GM19324 (cell line): ENCODE measurements at regions not wholly inside any gene's neighbourhood (a gene's known extent, or its start where the extent isn't known, plus 50 kb on each side); places are given as distances from the start of the nearest gene placed in this dataset.

ENCODE experiments used
- ATAC-seq: cut with Tn5 transposase; IDR thresholded peaks from one replicate; pipeline ENCODE4 v1.9.1; 2021; ENCODE audit warnings: mild to moderate bottlenecking, moderate library complexity; ENCODE audit not compliant: unreplicated experiment, low FRiP score

- no peak for ATAC-seq
Measured at GRCh38 chr10:94085766-94086437, 92.2 kb downstream of the PLCE1 start.

GRCh38 chr10:94088926-94089381 lies 95.2 kb downstream of the PLCE1 start:
- ATAC-seq = no peak

GRCh38 chr10:94091649-94092048 lies 97.9 kb downstream of the PLCE1 start:
- no peak for ATAC-seq

- ATAC-seq = no peak
Measured at GRCh38 chr10:94092848-94093247, 99.1 kb downstream of the PLCE1 start.

- no peak for ATAC-seq
Measured at GRCh38 chr10:94093286-94093905, 99.7 kb downstream of the PLCE1 start.

GRCh38 chr10:94094540-94094939 lies 100.8 kb downstream of the PLCE1 start:
- no peak for ATAC-seq

- no peak for ATAC-seq
Measured at GRCh38 chr10:94097656-94098055, 103.9 kb downstream of the PLCE1 start.

- no peak for ATAC-seq
Measured at GRCh38 chr10:94098896-94099295, 105.2 kb downstream of the PLCE1 start.

- ATAC-seq = no peak
Measured at GRCh38 chr10:94101894-94102293, 108.2 kb downstream of the PLCE1 start.

GRCh38 chr10:94102436-94102835 lies 108.7 kb downstream of the PLCE1 start:
- no peak for ATAC-seq

GRCh38 chr10:94103192-94103591 lies 109.5 kb downstream of the PLCE1 start:
- no peak for ATAC-seq

GRCh38 chr10:94103801-94104221 lies 110.1 kb downstream of the PLCE1 start:
- ATAC-seq = no peak

- ATAC-seq = no peak
Measured at GRCh38 chr10:94104316-94105000, 110.7 kb downstream of the PLCE1 start.

GRCh38 chr10:94105226-94105625 lies 111.5 kb downstream of the PLCE1 start:
- ATAC-seq = no peak

- no peak for ATAC-seq
Measured at GRCh38 chr10:94107191-94107590, 113.5 kb downstream of the PLCE1 start.

GRCh38 chr10:94108200-94108599 lies 114.5 kb downstream of the PLCE1 start:
- no peak for ATAC-seq

- no peak for ATAC-seq
Measured at GRCh38 chr10:94111367-94111766, 117.6 kb downstream of the PLCE1 start.

GRCh38 chr10:94112321-94112720 lies 118.6 kb downstream of the PLCE1 start:
- ATAC-seq = no peak

- ATAC-seq = no peak
Measured at GRCh38 chr10:94115725-94116124, 122.0 kb downstream of the PLCE1 start.

GRCh38 chr10:94116848-94117247 lies 123.1 kb downstream of the PLCE1 start:
- no peak for ATAC-seq

GRCh38 chr10:94122211-94122610 lies 128.5 kb downstream of the PLCE1 start:
- no peak for ATAC-seq
